SKM-1 treated with dmso at 0.1 percent for 144 hours (cell line): ENCODE measurements at regions not wholly inside any gene's neighbourhood (a gene's known extent, or its start where the extent isn't known, plus 50 kb on each side); places are given as distances from the start of the nearest gene placed in this dataset.

Experiments
- DNase-seq: peaks from one replicate; lab custom pipeline; 2025; ENCODE audit not compliant: unreplicated experiment; lab: John Stamatoyannopoulos, UW

DNA sequence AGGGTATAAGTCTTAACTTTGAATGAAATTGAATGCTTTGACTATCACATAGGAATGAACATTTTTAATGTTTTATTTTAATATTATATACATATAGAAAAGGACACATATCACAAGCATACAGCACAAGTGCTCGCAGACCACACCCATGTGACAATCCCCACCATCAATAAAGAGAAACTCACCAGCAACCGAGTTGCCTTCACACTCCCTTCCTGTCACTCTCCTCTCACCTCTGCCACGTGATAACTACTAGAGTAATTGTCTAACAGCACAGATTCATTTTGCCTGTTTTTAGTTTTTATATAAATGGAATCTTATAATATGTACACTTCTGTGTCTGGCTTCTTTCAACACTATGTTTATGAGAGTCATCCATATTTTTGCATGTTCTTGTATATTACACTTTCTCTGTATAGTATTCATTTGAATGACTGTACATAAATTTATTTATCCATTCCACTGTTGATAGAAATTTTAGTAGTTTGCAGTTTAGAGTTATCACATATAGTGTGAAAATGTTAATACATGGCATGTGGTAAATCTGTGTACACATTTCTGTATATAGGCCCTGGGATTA lies 304.9 kb upstream of the DUSP10 start:
- DNase-seq = no peak

DNA sequence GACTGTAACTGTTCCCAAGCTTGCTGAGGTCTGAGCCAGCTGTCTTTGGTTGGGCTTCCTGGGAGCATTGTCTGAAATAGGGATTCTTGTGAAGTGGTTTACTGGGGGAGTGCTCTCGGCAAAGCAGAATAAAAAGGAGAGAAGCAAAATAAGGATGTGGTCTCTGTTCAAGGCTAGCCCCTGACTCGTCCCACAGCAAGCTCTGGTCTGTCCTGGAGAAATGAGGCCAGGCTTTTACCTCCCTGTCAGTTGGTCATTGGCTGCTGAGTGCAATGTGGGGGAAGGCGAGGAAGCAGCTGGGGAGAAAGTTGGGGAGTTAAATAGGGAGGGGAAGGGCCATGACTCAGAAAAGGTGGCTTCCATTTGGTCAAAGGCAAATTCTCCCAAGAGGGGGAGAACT lies 303.9 kb upstream of the DUSP10 start:
- no peak for DNase-seq

DNA sequence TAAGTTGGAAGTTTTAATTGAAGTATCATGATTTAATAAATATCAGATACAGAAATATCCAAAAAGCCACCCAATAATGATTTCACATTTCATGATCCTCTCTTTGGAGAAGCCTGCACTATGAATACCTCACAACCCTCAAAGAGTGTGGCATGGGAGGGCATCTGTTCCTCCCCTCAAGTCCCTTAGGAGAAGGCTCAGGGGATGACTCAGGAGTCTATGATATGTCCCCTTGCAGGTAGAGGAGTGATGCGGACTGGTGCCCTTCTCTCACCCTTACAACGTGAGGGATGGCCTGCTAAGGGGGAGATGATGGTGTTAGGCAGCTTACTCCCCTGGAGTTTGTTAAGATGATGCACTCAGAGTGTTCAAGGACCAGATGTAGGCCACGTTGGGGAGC lies 303.3 kb upstream of the DUSP10 start:
- DNase-seq = no peak

DNA sequence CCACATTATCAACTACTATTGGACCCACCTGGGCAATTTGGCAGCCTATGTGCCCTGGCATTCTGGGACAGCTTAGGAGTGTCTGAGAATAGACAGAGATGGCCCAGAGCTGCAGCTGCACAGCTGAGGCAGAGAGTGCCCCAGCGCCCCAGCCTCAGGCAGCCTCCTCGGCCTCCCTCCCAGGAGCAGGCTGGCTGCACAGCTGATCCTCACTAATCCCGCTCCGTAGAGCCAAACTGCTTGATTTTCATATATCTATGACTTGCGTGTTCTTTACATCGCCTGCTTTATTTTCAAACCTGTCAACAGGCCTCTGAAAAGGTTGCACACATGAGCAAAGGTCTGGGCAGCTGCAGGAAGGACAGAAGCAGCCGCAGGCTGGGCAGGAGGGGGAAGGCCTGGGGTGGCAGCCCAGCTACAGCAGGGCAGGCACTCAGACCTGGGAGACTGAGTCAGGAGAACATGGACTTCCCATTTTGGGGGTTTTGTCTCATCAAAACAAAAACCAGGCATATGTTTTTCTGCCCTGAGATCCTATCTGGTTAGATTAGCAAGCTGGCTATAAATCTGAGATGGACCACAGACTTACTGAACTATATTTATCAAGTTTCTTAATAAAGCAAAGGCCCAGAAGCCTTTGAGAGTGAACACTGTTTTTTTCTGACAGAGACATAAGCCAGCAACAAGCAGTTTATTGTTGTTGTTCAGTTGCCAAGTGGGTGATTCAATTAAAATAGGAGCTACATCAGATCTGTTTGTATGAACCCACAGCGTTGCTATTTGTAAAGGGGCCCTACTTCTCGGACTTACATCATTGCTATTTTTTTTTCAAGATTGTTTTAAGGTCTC lies 301.8 kb upstream of the DUSP10 start:
- DNase-seq = no peak

DNA sequence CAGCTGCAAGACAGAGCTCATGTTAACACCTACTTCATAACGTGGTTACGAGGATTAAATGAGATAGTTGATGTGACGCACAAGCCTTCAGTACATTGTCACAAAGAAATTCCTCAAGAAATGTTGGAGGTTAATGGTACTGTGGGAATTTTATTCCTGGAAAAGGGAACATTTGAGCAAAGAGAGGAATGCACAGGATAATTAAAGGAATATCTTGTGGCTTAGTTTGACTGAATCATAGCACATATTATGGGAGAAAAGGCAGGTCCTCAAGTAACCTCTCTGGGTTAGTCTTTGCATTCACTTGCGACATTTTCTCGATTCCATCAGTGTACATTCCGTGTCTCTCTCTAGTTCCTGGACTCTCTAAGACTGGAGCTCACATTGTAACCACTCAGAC lies 300.2 kb upstream of the DUSP10 start:
- no peak for DNase-seq

DNA sequence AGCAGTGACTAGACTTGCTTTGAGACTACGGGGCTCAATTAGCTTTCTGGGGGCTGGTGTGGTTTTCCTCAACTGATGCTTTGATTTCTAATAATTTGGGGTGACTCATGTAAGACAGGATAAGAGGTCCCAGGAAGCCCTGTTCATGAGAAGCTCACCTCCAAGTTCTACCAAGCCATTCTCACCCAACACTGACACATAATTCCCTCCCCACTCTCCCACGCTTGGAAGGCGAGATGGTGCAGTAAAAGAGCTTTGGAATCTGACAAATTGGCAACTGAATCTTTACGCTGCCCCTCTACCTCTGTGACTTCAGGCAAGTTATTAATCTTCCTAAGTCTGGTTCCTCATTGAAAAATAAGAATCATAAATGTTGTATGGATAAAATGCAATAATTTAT lies 299.1 kb upstream of the DUSP10 start:
- DNase-seq = no peak

DNA sequence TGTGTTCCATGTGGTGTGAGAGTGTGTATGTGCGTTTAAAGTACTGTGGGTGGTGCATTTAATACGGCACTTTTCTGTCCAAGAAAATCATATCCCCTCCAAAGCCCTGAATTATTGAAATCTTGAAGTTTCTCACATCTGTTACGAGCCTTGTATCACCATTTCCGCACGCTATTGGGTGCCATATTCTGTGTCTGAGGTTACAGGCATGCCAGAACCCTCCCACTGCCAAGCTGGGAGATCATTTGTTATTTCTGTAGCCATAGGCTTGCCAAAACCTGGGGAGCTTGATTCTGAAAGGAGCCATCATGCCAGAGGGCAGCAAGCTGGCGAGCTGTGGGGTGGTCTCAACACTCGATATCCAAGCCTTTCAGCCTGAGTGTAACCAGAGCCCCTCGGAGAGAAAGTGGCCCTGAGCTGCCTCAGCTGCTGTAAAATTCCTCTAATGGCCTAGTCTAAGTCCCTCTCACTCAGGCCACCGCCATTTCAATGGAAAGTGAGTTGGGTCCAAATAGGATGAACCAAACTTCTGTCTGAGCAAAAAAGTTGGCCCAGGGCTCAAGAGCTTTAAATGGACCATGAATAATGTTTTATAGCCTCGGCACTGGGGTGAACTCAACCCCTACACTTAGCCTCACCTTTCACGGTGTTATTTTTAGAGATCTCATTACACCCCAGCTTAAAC lies 298.4 kb upstream of the DUSP10 start:
- DNase-seq = no peak

DNA sequence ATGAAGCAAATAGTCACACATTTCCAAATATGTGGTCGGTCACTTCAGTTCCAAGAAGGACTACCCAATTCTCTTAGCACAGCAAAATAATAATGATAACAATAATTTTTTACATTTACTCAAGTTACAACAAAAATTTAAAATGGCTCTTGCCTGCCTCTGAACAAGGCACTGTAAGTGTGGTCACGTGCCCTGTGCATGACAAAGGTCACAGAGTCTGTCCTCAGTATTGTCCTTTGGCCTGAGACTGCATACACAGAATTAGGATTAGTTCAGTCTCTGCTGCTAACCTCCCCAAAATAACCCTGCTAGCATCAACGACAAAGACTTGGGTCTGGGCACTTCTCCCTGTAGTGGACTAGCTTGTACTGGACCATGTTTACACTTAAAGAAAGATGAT lies 297.1 kb upstream of the DUSP10 start:
- no peak for DNase-seq

DNA sequence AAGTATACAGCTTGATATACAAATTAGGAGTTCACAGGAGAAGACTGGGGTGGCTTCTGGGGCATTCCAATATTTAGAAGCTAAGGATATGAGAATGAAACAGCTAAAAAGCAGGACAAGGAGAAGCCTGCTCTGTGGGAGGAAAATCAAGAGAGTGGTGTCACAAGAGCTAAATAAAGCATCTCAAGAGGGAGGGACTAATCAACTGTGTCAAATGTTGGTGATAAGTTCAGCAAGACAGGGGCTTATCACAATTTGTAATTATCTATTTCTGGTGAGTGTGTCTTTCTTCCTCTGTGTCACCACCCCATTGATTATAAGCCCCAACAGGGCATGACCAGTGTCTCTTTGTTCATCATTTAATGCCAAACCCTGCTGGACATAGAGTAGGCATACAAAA lies 295.8 kb upstream of the DUSP10 start:
- no peak for DNase-seq

DNA sequence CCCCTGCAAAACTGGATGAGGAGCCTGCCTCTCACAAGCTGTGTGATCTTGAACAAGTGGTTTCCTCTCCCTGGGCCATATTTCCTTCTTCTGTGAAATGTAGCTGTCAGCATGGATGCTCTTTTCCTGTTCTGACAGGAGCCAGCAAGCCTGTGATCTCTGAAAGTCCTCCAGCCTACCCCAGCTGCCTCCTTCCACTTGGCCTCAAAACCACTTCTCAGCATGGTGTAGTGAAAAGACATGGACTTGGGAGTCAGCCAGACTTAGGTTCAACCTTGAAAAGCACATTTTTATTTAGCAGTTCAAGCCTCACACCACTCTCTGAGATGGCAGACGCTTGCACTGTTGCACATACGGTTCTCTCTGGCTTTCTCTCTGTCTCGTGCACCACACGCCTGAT lies 292.9 kb upstream of the DUSP10 start:
- DNase-seq = no peak

DNA sequence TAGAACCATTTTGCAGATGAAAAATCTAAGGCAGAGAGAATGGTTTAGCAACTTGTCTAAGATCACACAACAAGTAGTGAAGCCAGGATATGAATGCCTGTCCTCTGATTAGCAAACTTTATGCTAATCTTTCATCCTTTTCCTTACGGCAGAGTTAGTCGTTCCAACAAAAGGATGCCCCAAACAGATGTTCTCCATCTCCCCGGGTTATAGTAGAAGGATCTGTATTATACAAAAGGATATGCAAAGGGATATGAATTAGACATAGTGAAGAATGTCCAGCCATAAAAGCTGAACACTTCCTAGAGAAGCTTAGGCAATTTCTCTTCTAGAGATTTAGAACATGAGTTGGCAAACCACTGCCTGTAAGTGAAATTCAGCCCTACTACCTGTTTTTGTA lies 291.6 kb upstream of the DUSP10 start:
- no peak for DNase-seq

DNA sequence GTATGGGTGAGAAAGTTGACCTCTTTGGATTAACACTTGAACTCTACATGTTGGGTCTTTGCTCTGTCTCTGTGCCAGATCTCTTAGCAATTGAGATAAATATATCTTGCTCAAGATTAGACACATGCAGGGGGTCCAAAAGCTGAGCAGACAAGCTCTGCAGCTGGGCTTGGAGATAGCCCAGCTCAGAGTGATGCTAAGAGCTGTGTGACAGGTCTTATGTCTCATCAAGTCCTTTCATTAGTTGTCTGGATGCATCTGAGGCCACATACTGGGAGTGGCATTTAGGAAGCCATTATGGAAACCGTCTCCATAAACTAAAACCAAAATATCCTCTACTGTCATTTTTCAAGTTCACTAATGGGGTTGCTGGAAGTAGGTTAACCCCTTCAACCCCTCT lies 289.4 kb upstream of the DUSP10 start:
- no peak for DNase-seq

DNA sequence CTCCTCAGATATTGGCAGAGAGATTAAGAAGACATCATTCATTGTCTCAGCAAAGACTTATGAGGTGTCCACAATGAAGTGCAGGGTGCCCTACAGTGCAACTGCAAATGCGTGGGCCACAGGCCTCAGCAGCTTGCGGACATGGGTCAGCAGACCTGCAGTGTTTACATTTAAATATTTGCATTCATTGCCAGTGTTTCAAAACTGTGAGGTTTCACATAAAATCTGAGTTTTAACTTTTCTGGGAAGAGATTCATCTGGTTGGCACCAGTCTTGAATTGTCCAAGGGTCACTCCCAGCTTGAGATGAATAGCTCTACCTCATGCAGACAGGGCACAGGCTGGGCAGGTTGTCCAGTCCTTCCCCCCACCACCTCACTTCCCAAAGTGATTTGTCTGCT lies 286.8 kb upstream of the DUSP10 start:
- no peak for DNase-seq

DNA sequence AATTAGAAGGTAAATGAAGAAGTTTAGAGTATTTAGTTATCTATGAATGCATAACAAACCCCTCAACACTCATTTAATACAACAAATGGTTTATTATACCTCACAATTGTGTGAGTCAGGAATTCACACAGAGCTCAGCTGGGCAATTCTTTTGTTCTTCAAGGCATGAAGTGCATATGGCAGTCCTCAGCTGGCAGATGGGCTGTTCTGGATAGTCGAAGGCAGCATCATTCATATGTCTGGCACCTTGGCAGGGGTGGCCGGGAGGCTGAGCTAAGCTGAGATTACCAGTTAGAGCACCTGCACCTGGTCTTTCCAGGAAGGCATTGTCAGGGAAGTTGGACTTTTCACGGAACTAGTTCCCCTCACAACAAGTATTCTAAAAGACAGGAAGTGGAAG lies 286.2 kb upstream of the DUSP10 start:
- no peak for DNase-seq

DNA sequence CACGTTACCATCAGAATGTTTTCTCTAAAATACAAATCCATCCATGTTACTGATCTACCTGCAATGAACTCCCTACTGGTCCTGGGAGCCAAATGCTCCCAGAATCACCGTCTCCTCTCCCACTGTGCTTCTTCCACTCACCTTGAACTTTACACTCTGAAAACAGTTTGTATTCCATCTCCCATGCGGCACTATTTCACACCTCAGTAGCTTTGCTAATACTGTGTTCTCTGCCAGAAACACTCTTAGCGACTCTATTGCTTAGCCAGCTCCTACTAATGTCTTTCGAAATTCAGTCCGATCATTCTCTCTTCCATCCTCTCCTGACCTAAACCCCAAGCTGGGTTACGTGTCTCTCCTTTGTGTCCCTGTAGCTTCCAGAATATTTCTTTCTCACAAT lies 284.4 kb upstream of the DUSP10 start:
- DNase-seq = no peak

DNA sequence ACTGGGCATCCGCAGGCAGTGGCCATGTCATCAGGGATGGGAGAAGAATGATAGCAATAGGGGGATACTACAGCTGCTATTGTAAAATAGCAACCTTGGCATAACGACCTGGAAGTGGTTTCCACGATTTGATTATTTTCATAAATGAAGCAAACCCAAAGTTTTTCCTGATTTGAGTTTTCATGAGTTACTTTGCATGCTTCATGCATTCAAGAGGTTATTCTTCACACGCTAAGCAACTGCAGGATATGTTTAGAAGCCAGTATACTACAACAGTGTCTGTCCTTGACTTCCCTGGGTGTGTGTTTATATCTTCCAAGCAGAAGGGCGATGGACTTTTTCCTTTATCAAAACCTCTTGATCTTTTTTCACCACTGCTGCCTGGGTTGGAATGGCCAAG lies 281.1 kb upstream of the DUSP10 start:
- no peak for DNase-seq

DNA sequence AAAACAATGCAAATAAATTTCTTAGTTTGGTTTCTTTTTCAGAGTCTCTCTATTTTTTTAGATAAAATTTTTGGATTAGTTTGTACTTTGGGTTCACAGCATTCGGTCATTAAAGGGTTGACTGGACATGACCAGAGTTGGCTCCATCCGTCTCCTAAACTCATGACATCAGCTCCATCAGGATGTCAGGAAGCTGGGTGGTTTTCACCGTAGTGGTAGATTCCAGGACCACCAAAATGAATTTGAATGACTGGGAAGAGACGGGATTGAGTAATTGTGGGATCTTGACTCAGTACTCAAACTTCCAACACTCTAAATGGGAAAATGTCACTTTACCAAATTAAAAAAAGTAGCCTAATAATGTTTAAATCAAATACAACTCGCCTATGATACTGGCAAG lies 279.2 kb upstream of the DUSP10 start:
- DNase-seq = no peak

DNA sequence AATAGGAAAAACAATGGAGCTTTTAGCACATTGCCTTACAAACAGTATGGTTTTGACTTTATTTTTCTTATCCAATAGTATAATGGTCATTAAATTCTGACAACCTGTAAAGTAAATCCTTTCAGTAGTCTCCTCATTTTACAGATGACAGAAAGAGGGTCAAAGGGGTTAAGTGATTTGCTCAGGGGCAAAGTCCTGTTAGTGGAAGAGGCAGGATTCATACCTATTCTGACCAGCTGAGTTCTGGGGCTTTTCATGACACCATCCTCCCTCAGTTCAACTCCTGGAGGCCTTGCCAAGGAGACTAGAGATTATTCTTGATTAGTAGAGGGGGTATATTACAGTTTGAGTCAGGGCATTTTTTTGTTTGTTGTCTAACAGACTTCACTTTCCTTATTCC lies 278.7 kb upstream of the DUSP10 start:
- DNase-seq = no peak

DNA sequence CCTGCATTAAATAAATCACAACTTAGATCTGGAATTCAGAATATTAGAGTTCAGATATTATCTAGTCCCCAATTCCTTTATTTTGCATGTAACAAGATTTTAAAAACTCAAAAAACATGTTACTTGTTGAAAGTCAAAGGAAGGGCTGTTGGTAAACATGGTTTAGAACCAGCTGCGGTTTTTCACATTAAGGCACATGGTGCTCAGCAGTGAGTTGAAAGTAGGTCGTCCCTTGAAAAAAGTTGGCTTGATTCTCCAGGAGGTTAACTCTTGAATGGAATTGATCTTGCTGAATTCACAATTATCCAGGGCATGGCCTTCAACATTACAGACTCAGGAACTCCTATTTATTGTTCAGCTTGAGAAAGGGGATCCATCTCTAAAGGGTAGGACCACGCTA lies 277.1 kb upstream of the DUSP10 start:
- no peak for DNase-seq

DNA sequence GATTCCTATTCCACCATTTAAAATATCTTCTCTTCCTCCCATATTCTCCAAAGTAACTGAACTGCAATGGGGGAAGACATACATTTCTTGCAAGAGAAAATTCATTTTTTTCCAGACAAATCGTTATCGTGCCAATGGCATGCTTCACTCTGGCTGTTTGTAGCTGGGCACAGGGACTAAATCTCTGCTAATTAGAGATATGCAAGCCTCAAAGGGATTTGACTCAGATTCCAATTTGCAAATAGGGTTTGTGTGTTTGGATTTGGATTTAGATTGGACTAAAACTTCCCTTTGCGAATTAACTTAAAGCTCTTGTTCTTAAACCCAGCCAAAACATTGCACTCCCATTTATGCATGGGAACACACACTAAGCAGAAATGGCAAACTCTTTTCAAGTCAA lies 276.2 kb upstream of the DUSP10 start:
- no peak for DNase-seq

DNA sequence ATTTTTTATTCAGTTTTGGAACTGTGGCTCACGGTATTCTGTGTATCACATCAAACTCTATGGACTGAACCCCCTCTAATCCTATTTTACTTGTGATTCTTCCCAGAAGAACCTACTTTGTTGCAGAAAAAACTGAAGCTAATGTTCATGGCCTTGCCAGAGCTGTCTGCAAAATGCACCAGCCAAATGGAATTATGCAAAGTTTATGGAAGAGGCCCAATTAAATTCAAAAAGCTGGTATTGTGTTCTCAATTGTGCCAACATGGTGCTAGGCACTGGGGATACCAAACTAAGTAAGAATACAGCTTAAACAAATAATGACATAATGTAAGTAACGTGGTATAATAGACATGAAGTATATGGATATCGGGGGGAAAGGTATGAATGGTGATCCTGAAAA lies 273.8 kb upstream of the DUSP10 start:
- no peak for DNase-seq

DNA sequence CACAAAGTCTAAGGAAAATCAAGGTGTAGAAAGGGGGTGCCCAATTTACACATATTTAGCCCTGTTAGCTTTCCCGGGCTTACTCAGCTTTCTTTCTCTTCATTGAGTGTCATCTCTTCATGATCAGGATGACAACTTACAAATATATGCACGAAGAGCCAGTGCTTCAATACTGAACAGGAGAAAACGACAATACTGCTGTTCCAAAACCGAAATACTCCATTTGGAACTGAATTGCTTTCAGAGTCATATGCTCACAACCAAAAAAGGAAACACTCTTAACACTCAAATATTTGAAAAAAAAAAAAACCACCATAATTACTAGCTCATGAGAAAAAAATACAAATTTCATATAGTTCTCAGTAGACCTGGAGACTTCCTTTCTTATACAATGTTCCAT lies 272.1 kb upstream of the DUSP10 start:
- DNase-seq = no peak
